Keratinocyte (primary cell): ENCODE measurements at regions not wholly inside any gene's neighbourhood (a gene's known extent, or its start where the extent isn't known, plus 50 kb on each side); places are given as distances from the start of the nearest gene placed in this dataset.

Experiments used
- DNase-seq: peaks from one replicate; pipeline ENCODE4 v3.0.0-alpha.2; 2011; ENCODE audit warnings: low read depth, missing footprints, low spot score
- FAIRE-seq: peaks from 2 replicates; lab custom pipeline; 2011; peaks lifted over from hg19 to GRCh38; lab: Jason Lieb, UNC
- H2AFZ ChIP-seq: 2 replicates; pipeline ENCODE4 v1.6.0; 2012; ENCODE audit warnings: low read length, control low read depth, inconsistent platforms; ENCODE audit not compliant: control insufficient read depth
- H3K27ac ChIP-seq: 2 replicates; pipeline ENCODE4 v1.5.1; 2011; ENCODE audit warnings: low read length; ENCODE audit not compliant: control insufficient read depth, insufficient read depth
- H3K27me3 ChIP-seq: 3 replicates; pipeline ENCODE4 v1.6.0; 2011; ENCODE audit warnings: low read length; ENCODE audit not compliant: control insufficient read depth, insufficient read depth; ENCODE audit errors: extremely low read depth
- H3K36me3 ChIP-seq, 2 experiments: 2 replicates in 1 of 2; 3 replicates in 1 of 2; pipeline ENCODE4 v1.5.1; 2011; ENCODE audit warnings: low read length in 2 of 2, mild to moderate bottlenecking in 1 of 2; ENCODE audit not compliant: control insufficient read depth in 2 of 2, insufficient read depth in 2 of 2; ENCODE audit errors: extremely low read depth in 1 of 2
- H3K4me1 ChIP-seq: 3 replicates; pipeline ENCODE4 v1.5.1; 2011; ENCODE audit warnings: low read length; ENCODE audit not compliant: control insufficient read depth, insufficient read depth; ENCODE audit errors: extremely low read depth
- H3K4me2 ChIP-seq: 3 replicates; pipeline ENCODE4 v1.6.0; 2011; ENCODE audit warnings: low read depth, low read length; ENCODE audit not compliant: control insufficient read depth, insufficient read depth; ENCODE audit errors: extremely low read depth
- H3K4me3 ChIP-seq, 3 experiments: fragments of 200-600 bp in 1 of 3; sonication (generic) in 1 of 3; 2 replicates in 2 of 3; 3 replicates in 1 of 3; pipeline ENCODE4 v1.5.1; 2011 to 2016; ENCODE audit warnings: low read length in 3 of 3, mild to moderate bottlenecking in 3 of 3, control low read depth in 2 of 3, inconsistent platforms in 1 of 3, low read depth in 1 of 3, mixed read lengths in 1 of 3, mixed run types in 1 of 3, moderate library complexity in 1 of 3; ENCODE audit not compliant: control insufficient read depth in 2 of 3, insufficient read depth in 2 of 3; ENCODE audit errors: extremely low read depth in 1 of 3
- H3K79me2 ChIP-seq: 2 replicates; pipeline ENCODE4 v1.6.0; 2012; ENCODE audit warnings: low read length; ENCODE audit not compliant: control insufficient read depth, insufficient read depth
- H3K9ac ChIP-seq: 3 replicates; pipeline ENCODE4 v1.6.0; 2011; ENCODE audit warnings: low read length; ENCODE audit not compliant: control insufficient read depth, insufficient read depth; ENCODE audit errors: extremely low read depth
- H3K9me1 ChIP-seq: 3 replicates; pipeline ENCODE4 v1.6.0; 2011; ENCODE audit warnings: low read length; ENCODE audit not compliant: control insufficient read depth, insufficient read depth; ENCODE audit errors: extremely low read depth
- H3K9me3 ChIP-seq: 2 replicates; pipeline ENCODE4 v1.5.1; 2012; ENCODE audit warnings: low read depth, low read length; ENCODE audit not compliant: control insufficient read depth
- H4K20me1 ChIP-seq: 3 replicates; pipeline ENCODE4 v1.6.0; 2011; ENCODE audit warnings: low read length; ENCODE audit not compliant: control insufficient read depth, insufficient read depth; ENCODE audit errors: extremely low read depth
- EZH2 ChIP-seq: IDR thresholded peaks from one replicate; pipeline ENCODE4 v1.6.1; 2012; ENCODE audit warnings: inconsistent platforms, mild to moderate bottlenecking, low read length, moderate library complexity
- dilution Hi-C: fragments of 300-500 bp; cut with MboI; formaldehyde crosslinking; loops from one replicate; pipeline ENCODE4 v1.7.0; 2020; ENCODE audit warnings: low sequenced_read_pairs; ENCODE audit not compliant: extremely low pct_ligation_motif_present
- TF ChIP-seq, protein P1 (sequence below), 3 experiments: IDR thresholded peaks in 1 of 3; conservative IDR thresholded peaks in 1 of 3; optimal IDR thresholded peaks in 1 of 3; 2 replicates in 2 of 3; 3 replicates in 1 of 3; pipeline versions ENCODE3 to v1.5.1; 2011; ENCODE audit warnings: low read length in 3 of 3, mild to moderate bottlenecking in 3 of 3, moderate library complexity in 2 of 3, control low read depth in 1 of 3, inconsistent platforms in 1 of 3; ENCODE audit not compliant: insufficient read depth in 2 of 3; ENCODE audit errors: extremely low read depth in 1 of 3

- Histone ChIP-seq H3K27ac (no peak overlapping the region), H2AFZ (no peak overlapping the region), H3K79me2 (no peaks in the 10 kb centered on the region), H3K36me3 (no peaks in the 10 kb centered on the region), H3K9me3 (no peaks in the 10 kb centered on the region), H3K9ac (no peak overlapping the region), H3K4me2 (no peak overlapping the region), H3K9me1 (no peaks in the 10 kb centered on the region), H4K20me1 (no peaks in the 10 kb centered on the region), H3K27me3 (no peaks in the 10 kb centered on the region), H3K4me1 (no peaks in the 10 kb centered on the region), H3K4me3 (no peak overlapping the region)
- TF ChIP-seq, protein P1, sequence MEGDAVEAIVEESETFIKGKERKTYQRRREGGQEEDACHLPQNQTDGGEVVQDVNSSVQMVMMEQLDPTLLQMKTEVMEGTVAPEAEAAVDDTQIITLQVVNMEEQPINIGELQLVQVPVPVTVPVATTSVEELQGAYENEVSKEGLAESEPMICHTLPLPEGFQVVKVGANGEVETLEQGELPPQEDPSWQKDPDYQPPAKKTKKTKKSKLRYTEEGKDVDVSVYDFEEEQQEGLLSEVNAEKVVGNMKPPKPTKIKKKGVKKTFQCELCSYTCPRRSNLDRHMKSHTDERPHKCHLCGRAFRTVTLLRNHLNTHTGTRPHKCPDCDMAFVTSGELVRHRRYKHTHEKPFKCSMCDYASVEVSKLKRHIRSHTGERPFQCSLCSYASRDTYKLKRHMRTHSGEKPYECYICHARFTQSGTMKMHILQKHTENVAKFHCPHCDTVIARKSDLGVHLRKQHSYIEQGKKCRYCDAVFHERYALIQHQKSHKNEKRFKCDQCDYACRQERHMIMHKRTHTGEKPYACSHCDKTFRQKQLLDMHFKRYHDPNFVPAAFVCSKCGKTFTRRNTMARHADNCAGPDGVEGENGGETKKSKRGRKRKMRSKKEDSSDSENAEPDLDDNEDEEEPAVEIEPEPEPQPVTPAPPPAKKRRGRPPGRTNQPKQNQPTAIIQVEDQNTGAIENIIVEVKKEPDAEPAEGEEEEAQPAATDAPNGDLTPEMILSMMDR (optimal IDR thresholded peaks at IDR 0.05 in 1 of 3, IDR thresholded peaks at IDR 0.05 in 1 of 3, conservative IDR thresholded peaks at IDR 0.05 in 1 of 3; ENCODE audit: extremely low read depth in 1 of 3, insufficient read depth in 2 of 3, low read length in 3 of 3): no peak
- no peak for TF ChIP-seq EZH2
- DNase-seq: no peak
- FAIRE-seq: no peak
- dilution Hi-C loops: no loop called here
Observed at GRCh38 chr5:61748121-61748520, 416.1 kb downstream of the ZSWIM6 start.

- DNase-seq (no peak), FAIRE-seq (no peak)
- no peak overlapping the region for H3K4me3 ChIP-seq
- no peaks in the 10 kb centered on the region for H3K4me1 ChIP-seq
- TF ChIP-seq, protein P1 (optimal IDR thresholded peaks at IDR 0.05 in 1 of 3, IDR thresholded peaks at IDR 0.05 in 1 of 3, conservative IDR thresholded peaks at IDR 0.05 in 1 of 3; ENCODE audit: extremely low read depth in 1 of 3, insufficient read depth in 2 of 3, low read length in 3 of 3): no peak
- TF ChIP-seq EZH2: no peak
- H3K9ac ChIP-seq: no peak overlapping the region
- H3K9me3 ChIP-seq: no peaks in the 10 kb centered on the region
- no peak overlapping the region for H3K4me2 ChIP-seq
- H3K27ac ChIP-seq: no peak overlapping the region
- no peak overlapping the region for H2AFZ ChIP-seq
- no peaks in the 10 kb centered on the region for H3K79me2 ChIP-seq
- H4K20me1 ChIP-seq: no peaks in the 10 kb centered on the region
- H3K9me1 ChIP-seq: no peaks in the 10 kb centered on the region
- dilution Hi-C loops: no loop called here
- H3K36me3 ChIP-seq: no peaks in the 10 kb centered on the region
- no peaks in the 10 kb centered on the region for H3K27me3 ChIP-seq
Observed at GRCh38 chr5:61748651-61749050, 416.6 kb downstream of the ZSWIM6 start.
